Thyroid gland (tissue), 4 donors: ENCODE measurements at regions not wholly inside any gene's neighbourhood (a gene's known extent, or its start where the extent isn't known, plus 50 kb on each side); places are given as distances from the start of the nearest gene placed in this dataset.

Experiments used
- DNase-seq, 2 donors: peaks; one replicate each; pipeline ENCODE4 v3.0.0-alpha.2; 2019
- H3K27ac ChIP-seq, 3 donors: fragments of 200-600 bp; sonication (generic); 1 replicate in 2 of 3; 2 replicates in 1 of 3; pipeline ENCODE4 v1.5.1; 2016 to 2019; ENCODE audit warnings: mild to moderate bottlenecking in 1 of 3, moderate library complexity in 1 of 3
- H3K27me3 ChIP-seq: fragments of 200-600 bp; sonication (generic); one replicate; pipeline ENCODE4 v1.5.1; 2019
- H3K36me3 ChIP-seq, 2 donors: fragments of 200-600 bp; sonication (generic); one replicate each; pipeline ENCODE4 v1.5.1; 2016 to 2019
- H3K4me1 ChIP-seq, 2 donors: fragments of 200-600 bp; sonication (generic); one replicate each; pipeline ENCODE4 v1.5.1; 2017 to 2019
- H3K4me3 ChIP-seq, 3 donors: fragments of 200-600 bp; sonication (generic); replicated peaks in 1 of 3; 1 replicate in 2 of 3; 2 replicates in 1 of 3; pipeline ENCODE4 v1.5.1; 2016; ENCODE audit warnings: mild to moderate bottlenecking in 1 of 3
- H3K9me3 ChIP-seq: fragments of 200-600 bp; sonication (generic); one replicate; pipeline ENCODE4 v1.5.1; 2017
- POLR2A ChIP-seq, 2 donors: fragments of 450-650 bp; IDR thresholded peaks; one replicate each; pipeline ENCODE4 v1.6.1; 2017; ENCODE audit warnings: antibody characterized with exemption in 2 of 2, mild to moderate bottlenecking in 2 of 2, moderate library complexity in 1 of 2
- WGBS, 2 donors: methylation state at CpG; one replicate each; pipeline ENCODE4 v1.1.5; 2017; 5-methylcytosine and 5-hydroxymethylcytosine counted together
- intact Hi-C: fragments of 100-400 bp; cut with DNase I; formaldehyde crosslinking; loops from one replicate; pipeline ENCODE4 v1.15.1; 2023
- TF ChIP-seq, protein P1 (sequence below), 6 experiments: fragments of 200-600 bp in 3 of 6; fragments of 450-650 bp in 3 of 6; sonication (generic) in 3 of 6; IDR thresholded peaks; one replicate each; pipeline ENCODE4 v1.5.1; 2016 to 2019; ENCODE audit warnings: antibody characterized with exemption in 6 of 6, mild to moderate bottlenecking in 2 of 6, inconsistent platforms in 1 of 6, moderate library complexity in 1 of 6

GRCh38 chr4:111952688-111953087, 192.6 kb upstream of the FAM241A start:
- intact Hi-C loops: no loop called here
- no peak overlapping the region for H3K4me3 ChIP-seq

GRCh38 chr4:111954550-111954949, 190.7 kb upstream of the FAM241A start:
- no peaks in the 10 kb centered on the region for H3K4me1 ChIP-seq
- no peak overlapping the region for H3K4me3 ChIP-seq
- H3K36me3 ChIP-seq: no peaks in the 10 kb centered on the region
- WGBS, 2 donors: 85 to 95% methylated on average over 1 of the region's 1 CpG
- DNase-seq: no peak
- intact Hi-C loops: no loop called here
- H3K27ac ChIP-seq: no peak overlapping the region
- H3K27me3 ChIP-seq: no peaks in the 10 kb centered on the region
- no peaks in the 10 kb centered on the region for H3K9me3 ChIP-seq
- TF ChIP-seq, protein P1, sequence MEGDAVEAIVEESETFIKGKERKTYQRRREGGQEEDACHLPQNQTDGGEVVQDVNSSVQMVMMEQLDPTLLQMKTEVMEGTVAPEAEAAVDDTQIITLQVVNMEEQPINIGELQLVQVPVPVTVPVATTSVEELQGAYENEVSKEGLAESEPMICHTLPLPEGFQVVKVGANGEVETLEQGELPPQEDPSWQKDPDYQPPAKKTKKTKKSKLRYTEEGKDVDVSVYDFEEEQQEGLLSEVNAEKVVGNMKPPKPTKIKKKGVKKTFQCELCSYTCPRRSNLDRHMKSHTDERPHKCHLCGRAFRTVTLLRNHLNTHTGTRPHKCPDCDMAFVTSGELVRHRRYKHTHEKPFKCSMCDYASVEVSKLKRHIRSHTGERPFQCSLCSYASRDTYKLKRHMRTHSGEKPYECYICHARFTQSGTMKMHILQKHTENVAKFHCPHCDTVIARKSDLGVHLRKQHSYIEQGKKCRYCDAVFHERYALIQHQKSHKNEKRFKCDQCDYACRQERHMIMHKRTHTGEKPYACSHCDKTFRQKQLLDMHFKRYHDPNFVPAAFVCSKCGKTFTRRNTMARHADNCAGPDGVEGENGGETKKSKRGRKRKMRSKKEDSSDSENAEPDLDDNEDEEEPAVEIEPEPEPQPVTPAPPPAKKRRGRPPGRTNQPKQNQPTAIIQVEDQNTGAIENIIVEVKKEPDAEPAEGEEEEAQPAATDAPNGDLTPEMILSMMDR (IDR thresholded peaks at IDR 0.05): no peak
- TF ChIP-seq POLR2A (IDR thresholded peaks at IDR 0.05): no peak

More at GRCh38 chr4:111952688-111953087, 192.6 kb upstream of the FAM241A start:
- Histone ChIP-seq H3K9me3 (no peaks in the 10 kb centered on the region), H3K27me3 (no peaks in the 10 kb centered on the region), H3K4me1 (no peaks in the 10 kb centered on the region), H3K36me3 (no peaks in the 10 kb centered on the region), H3K27ac (no peak overlapping the region)
- no peak for TF ChIP-seq POLR2A (IDR thresholded peaks at IDR 0.05)
- TF ChIP-seq, protein P1 (IDR thresholded peaks at IDR 0.05): no peak
- DNase-seq: no peak

GRCh38 chr4:111955001-111955400, 190.3 kb upstream of the FAM241A start:
- no peak for DNase-seq

DNA sequence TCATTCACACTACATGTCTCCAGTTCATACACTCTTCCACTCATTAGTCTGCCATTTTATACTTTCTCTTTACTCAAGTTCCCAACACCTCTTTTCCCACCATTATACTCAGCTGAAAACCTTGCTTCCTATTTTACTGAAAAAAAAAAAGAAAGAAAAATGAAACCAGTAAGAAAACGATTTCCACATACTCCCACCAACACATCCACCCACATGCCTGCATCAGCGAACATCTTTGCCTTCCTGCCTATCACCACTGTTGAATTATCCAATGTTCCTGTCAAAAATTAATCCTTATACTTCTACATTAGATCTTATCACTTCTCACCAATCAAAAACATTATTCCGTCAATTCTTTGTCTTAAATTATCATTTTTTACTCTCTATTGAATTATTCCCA, 188.1 kb upstream of the FAM241A start:
- intact Hi-C loops: no loop called here
- Histone ChIP-seq H3K4me1 (no peaks in the 10 kb centered on the region), H3K36me3 (no peaks in the 10 kb centered on the region)

More at GRCh38 chr4:111955001-111955400, 190.3 kb upstream of the FAM241A start:
- intact Hi-C loops: no loop called here
- no peak overlapping the region for H3K4me3 ChIP-seq
- TF ChIP-seq POLR2A (IDR thresholded peaks at IDR 0.05): no peak
- TF ChIP-seq, protein P1 (IDR thresholded peaks at IDR 0.05): no peak
- 69 to 74% methylated on average over 4 of the region's 4 CpGs for WGBS, 2 donors
- H3K27ac ChIP-seq: no peak overlapping the region
- no peaks in the 10 kb centered on the region for H3K27me3 ChIP-seq
- no peaks in the 10 kb centered on the region for H3K36me3 ChIP-seq
- H3K4me1 ChIP-seq: no peaks in the 10 kb centered on the region
- H3K9me3 ChIP-seq: no peaks in the 10 kb centered on the region

DNA sequence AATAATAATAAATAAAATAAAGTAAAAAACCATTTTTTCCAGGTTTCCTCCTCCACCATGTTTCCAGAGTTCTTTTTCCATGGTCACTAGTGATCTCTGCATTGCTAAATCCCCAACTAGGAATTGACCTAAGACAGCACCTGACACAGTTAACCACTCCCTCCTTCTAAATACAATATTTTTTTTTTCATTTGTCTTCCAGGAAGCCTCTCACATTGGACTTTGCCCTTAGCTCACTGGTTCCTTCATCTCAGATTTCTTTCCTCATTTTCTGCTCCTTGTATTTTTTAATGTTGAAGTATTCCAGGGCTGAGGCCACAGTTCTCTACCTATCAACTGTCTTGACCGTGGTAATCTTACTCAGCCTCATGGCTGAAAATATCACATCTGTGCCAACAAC, 187.3 kb upstream of the FAM241A start:
- no peak overlapping the region for H3K27ac ChIP-seq
- no peaks in the 10 kb centered on the region for H3K36me3 ChIP-seq
- DNase-seq: no peak
- intact Hi-C loops: no loop called here
- H3K4me1 ChIP-seq: no peaks in the 10 kb centered on the region
- 89 to 90% methylated on average over 1 of the region's 1 CpG for WGBS, 2 donors
- H3K27me3 ChIP-seq: no peaks in the 10 kb centered on the region
- no peak overlapping the region for H3K4me3 ChIP-seq
- no peak for TF ChIP-seq POLR2A (IDR thresholded peaks at IDR 0.05)
- TF ChIP-seq, protein P1 (IDR thresholded peaks at IDR 0.05): no peak
- H3K9me3 ChIP-seq: no peaks in the 10 kb centered on the region

More for the DNA sequence above, 188.1 kb upstream of the FAM241A start:
- DNase-seq: no peak
- no peak for TF ChIP-seq POLR2A (IDR thresholded peaks at IDR 0.05)
- TF ChIP-seq, protein P1 (IDR thresholded peaks at IDR 0.05): no peak
- no peaks in the 10 kb centered on the region for H3K9me3 ChIP-seq
- no peak overlapping the region for H3K4me3 ChIP-seq
- no peaks in the 10 kb centered on the region for H3K27me3 ChIP-seq
- H3K27ac ChIP-seq: no peak overlapping the region
- 59 to 64% methylated on average over 3 of the region's 3 CpGs for WGBS, 2 donors
